KMS-11 (cell line): ENCODE measurements at regions not wholly inside any gene's neighbourhood (a gene's known extent, or its start where the extent isn't known, plus 50 kb on each side); places are given as distances from the start of the nearest gene placed in this dataset.

Experiments used
- H2AFZ ChIP-seq: fragments of 200-600 bp; sonication (generic); 2 replicates; pipeline ENCODE4 v1.6.1; 2016; ENCODE audit warnings: antibody characterized with exemption, mixed run types, low read depth
- H3K27ac ChIP-seq: fragments of 200-600 bp; sonication (generic); 2 replicates; pipeline ENCODE4 v1.6.1; 2016; ENCODE audit warnings: mild to moderate bottlenecking, mixed run types
- H3K27me3 ChIP-seq: fragments of 200-600 bp; sonication (generic); 2 replicates; pipeline ENCODE4 v1.6.1; 2017; ENCODE audit warnings: mild to moderate bottlenecking, low read depth, mixed run types, moderate library complexity; ENCODE audit not compliant: insufficient read depth
- H3K36me3 ChIP-seq: fragments of 200-600 bp; sonication (generic); 2 replicates; pipeline ENCODE4 v1.6.1; 2017; ENCODE audit warnings: mild to moderate bottlenecking, mixed run types; ENCODE audit not compliant: insufficient read depth
- H3K4me1 ChIP-seq: fragments of 200-600 bp; sonication (generic); 2 replicates; pipeline ENCODE4 v1.6.1; 2016; ENCODE audit warnings: mild to moderate bottlenecking, low read depth, mixed run types; ENCODE audit not compliant: poor library complexity, severe bottlenecking
- H3K4me2 ChIP-seq: fragments of 200-600 bp; sonication (generic); 2 replicates; pipeline ENCODE4 v1.7.0; 2016; ENCODE audit warnings: mild to moderate bottlenecking, mixed run types
- H3K4me3 ChIP-seq: fragments of 200-600 bp; sonication (generic); IDR thresholded peaks from 2 replicates; pipeline ENCODE4 v1.6.1; 2017; ENCODE audit warnings: low read depth, low read length, mixed read lengths; ENCODE audit not compliant: insufficient read depth
- H3K79me2 ChIP-seq: fragments of 200-600 bp; sonication (generic); 2 replicates; pipeline ENCODE4 v1.6.1; 2016; ENCODE audit warnings: low read depth, mixed run types; ENCODE audit not compliant: insufficient read depth
- H3K9ac ChIP-seq: fragments of 200-600 bp; sonication (generic); 2 replicates; pipeline ENCODE4 v1.6.1; 2016; ENCODE audit warnings: mild to moderate bottlenecking, mixed run types
- H4K20me1 ChIP-seq: fragments of 200-600 bp; sonication (generic); 2 replicates; pipeline ENCODE4 v1.6.1; 2016; ENCODE audit warnings: mild to moderate bottlenecking, mixed run types; ENCODE audit not compliant: insufficient read depth
- TF ChIP-seq, protein P1 (sequence below): fragments of 200-600 bp; sonication (generic); conservative IDR thresholded peaks from 2 replicates; pipeline ENCODE4 v1.6.1; 2017; ENCODE audit warnings: low read depth, mild to moderate bottlenecking, antibody characterized with exemption, low read length, moderate library complexity, mixed read lengths

DNA sequence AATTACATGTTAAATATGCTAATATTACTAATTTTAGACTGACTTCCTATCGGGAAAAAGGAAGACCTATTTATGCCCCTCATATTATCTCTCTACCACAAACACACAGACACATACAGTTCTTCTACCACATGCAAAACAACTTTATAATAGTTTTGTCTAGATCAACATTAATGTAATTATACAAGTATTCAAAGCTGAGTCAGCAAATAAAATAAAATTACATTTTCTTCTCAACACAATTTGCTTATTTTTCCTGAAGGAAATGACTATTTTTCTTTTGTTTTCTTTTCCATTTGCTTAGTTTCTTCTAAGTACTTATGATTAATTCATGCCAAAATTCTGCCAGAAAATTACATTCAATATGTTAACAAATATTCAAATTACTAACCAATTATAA lies 654.2 kb downstream of the AMY1C start:
- Histone ChIP-seq H4K20me1 (no peaks in the 10 kb centered on the region), H3K4me1 (no peaks in the 10 kb centered on the region), H3K36me3 (no peaks in the 10 kb centered on the region), H2AFZ (no peak overlapping the region), H3K4me2 (no peak overlapping the region), H3K9ac (no peak overlapping the region), H3K27ac (no peak overlapping the region), H3K4me3 (no peak overlapping the region), H3K79me2 (no peaks in the 10 kb centered on the region), H3K27me3 (no peaks in the 10 kb centered on the region)
- TF ChIP-seq, protein P1, sequence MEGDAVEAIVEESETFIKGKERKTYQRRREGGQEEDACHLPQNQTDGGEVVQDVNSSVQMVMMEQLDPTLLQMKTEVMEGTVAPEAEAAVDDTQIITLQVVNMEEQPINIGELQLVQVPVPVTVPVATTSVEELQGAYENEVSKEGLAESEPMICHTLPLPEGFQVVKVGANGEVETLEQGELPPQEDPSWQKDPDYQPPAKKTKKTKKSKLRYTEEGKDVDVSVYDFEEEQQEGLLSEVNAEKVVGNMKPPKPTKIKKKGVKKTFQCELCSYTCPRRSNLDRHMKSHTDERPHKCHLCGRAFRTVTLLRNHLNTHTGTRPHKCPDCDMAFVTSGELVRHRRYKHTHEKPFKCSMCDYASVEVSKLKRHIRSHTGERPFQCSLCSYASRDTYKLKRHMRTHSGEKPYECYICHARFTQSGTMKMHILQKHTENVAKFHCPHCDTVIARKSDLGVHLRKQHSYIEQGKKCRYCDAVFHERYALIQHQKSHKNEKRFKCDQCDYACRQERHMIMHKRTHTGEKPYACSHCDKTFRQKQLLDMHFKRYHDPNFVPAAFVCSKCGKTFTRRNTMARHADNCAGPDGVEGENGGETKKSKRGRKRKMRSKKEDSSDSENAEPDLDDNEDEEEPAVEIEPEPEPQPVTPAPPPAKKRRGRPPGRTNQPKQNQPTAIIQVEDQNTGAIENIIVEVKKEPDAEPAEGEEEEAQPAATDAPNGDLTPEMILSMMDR: no peak

DNA sequence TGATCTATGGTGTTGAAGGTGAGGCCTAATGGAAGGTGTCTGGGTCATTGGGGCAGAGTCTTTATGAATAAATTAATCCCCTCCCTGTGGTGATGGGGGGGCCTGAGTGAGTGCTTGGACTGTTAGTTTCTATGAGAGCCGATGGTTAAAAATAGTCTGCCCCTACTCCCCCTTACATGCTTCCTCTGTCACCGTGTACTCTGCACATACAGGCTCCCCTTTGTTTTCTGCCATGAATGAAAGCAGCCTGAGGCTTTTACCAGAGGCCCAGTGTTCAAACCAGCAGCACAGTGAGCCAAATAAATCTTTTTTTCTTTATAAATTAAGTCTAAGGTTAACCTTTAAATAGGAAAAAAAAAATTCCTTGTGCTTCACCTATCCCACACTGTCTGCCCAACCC lies 657.0 kb downstream of the AMY1C start:
- no peak overlapping the region for H3K27ac ChIP-seq
- no peaks in the 10 kb centered on the region for H3K36me3 ChIP-seq
- no peak overlapping the region for H3K9ac ChIP-seq
- TF ChIP-seq, protein P1: no peak
- no peaks in the 10 kb centered on the region for H3K27me3 ChIP-seq
- no peak overlapping the region for H3K4me3 ChIP-seq
- no peaks in the 10 kb centered on the region for H3K79me2 ChIP-seq
- no peak overlapping the region for H2AFZ ChIP-seq
- H4K20me1 ChIP-seq: no peaks in the 10 kb centered on the region
- no peak overlapping the region for H3K4me2 ChIP-seq
- H3K4me1 ChIP-seq: no peaks in the 10 kb centered on the region

DNA sequence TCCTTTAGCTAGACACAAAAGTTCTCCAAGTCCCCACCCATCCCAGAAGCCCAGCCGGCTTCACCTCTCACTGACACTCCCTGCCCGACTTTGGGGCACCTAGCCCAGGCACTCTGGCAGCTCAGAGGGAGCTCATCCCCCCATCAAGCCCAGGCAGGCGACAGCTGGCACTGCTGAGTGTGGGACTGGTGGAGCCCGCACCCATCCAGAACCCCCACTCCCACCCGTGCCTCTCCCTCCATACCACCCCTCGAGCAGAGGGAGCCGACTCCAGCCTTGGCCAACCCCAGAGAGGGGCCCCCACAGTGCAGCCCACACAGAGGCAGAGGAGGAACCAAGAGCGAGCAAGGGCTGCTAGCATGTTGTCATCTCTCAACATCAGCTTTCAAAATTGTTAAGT lies 658.6 kb downstream of the AMY1C start:
- Histone ChIP-seq H3K4me1 (no peaks in the 10 kb centered on the region), H3K9ac (no peak overlapping the region), H3K4me3 (no peak overlapping the region), H3K36me3 (no peaks in the 10 kb centered on the region), H2AFZ (no peak overlapping the region), H3K79me2 (no peaks in the 10 kb centered on the region), H3K27ac (no peak overlapping the region), H3K4me2 (no peak overlapping the region), H4K20me1 (no peaks in the 10 kb centered on the region), H3K27me3 (no peaks in the 10 kb centered on the region)
- TF ChIP-seq, protein P1: no peak

DNA sequence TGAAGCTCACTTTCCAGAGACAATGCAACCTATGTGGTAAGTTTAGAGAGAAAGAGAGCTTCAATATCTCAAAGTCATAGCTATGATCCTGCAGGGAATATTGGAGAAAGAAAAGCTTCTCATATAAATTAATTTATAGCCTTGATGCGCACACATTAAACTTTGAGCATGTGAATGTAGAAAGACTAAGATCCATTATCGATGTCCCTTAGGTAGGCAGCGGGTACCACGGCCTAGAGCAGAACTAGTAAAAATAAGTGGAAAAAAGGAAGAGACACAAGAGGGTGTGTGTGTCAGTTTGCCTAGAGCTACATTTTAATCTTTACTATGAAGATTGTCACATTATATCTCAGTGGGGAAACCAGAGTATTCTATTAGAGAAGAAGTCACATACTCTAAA lies 685.6 kb downstream of the AMY1C start:
- no peak overlapping the region for H3K9ac ChIP-seq
- no peaks in the 10 kb centered on the region for H3K4me1 ChIP-seq
- H3K27me3 ChIP-seq: no peaks in the 10 kb centered on the region
- TF ChIP-seq, protein P1: no peak
- no peak overlapping the region for H3K4me3 ChIP-seq
- no peak overlapping the region for H3K4me2 ChIP-seq
- H4K20me1 ChIP-seq: no peaks in the 10 kb centered on the region
- H3K36me3 ChIP-seq: no peaks in the 10 kb centered on the region
- no peak overlapping the region for H3K27ac ChIP-seq
- no peaks in the 10 kb centered on the region for H3K79me2 ChIP-seq
- H2AFZ ChIP-seq: no peak overlapping the region

DNA sequence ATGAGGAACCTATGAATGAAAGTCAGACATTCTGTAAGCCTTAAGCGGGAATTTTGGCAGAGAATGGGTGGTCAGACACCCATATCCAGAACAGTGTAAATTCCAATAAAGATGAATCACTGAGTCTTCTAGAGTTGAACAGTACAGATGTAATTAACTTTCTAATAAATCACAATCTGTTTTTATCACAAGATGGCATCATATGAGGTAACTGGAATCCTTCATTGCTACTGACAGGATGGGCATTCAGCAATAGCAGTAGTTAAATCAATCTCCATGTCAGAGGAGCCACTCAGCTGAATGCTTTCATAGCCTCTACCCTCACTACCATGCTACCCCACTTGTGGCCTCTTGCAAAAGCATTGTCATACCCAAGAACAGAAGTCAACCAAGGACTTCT lies 690.3 kb downstream of the AMY1C start:
- TF ChIP-seq, protein P1: no peak
- H3K4me1 ChIP-seq: no peaks in the 10 kb centered on the region
- H3K27me3 ChIP-seq: no peaks in the 10 kb centered on the region
- no peaks in the 10 kb centered on the region for H3K79me2 ChIP-seq
- no peak overlapping the region for H3K9ac ChIP-seq
- H4K20me1 ChIP-seq: no peaks in the 10 kb centered on the region
- no peak overlapping the region for H3K4me2 ChIP-seq
- H3K36me3 ChIP-seq: no peaks in the 10 kb centered on the region
- H3K27ac ChIP-seq: no peak overlapping the region
- H2AFZ ChIP-seq: no peak overlapping the region
- H3K4me3 ChIP-seq: no peak overlapping the region
